ENCODE measurements at regions not wholly inside any gene's neighbourhood (a gene's known extent, or its start where the extent isn't known, plus 50 kb on each side); places are given as distances from the start of the nearest gene placed in this dataset.

- TF ChIP-seq CTCF (IDR thresholded peaks at IDR 0.05), result peak; percentile 90
- TF ChIP-seq ZFX (IDR thresholded peaks at IDR 0.05; ENCODE audit: borderline replicate concordance), result no peak
Observed at GRCh38 chr2:9139491-9140443, 66.8 kb upstream of the ASAP2 start.

Measured in 22Rv1 (cell line).